ENCODE measurements at regions not wholly inside any gene's neighbourhood (a gene's known extent, or its start where the extent isn't known, plus 50 kb on each side); places are given as distances from the start of the nearest gene placed in this dataset.

GRCh38 chr1:232518349-232518748 lies 111.6 kb downstream of the SIPA1L2 start:
- DNase-seq: no peak

- DNase-seq: no peak
These were observed 112.7 kb downstream of the SIPA1L2 start for GRCh38 chr1:232517204-232517603.

- no peak for DNase-seq
These were observed 114.2 kb downstream of the SIPA1L2 start for GRCh38 chr1:232515706-232516105.

GRCh38 chr1:232512712-232513111 lies 117.2 kb downstream of the SIPA1L2 start:
- DNase-seq: no peak

GRCh38 chr1:232511172-232511571 lies 118.8 kb downstream of the SIPA1L2 start:
- no peak for DNase-seq

- DNase-seq: no peak
These were observed 119.4 kb downstream of the SIPA1L2 start for GRCh38 chr1:232510367-232511110.

- no peak for DNase-seq
These were observed 120.4 kb downstream of the SIPA1L2 start for GRCh38 chr1:232509570-232509969.

- DNase-seq: no peak
These were observed 121.7 kb downstream of the SIPA1L2 start for GRCh38 chr1:232508130-232508701.

- DNase-seq: no peak
These were observed 122.4 kb downstream of the SIPA1L2 start for GRCh38 chr1:232507571-232507970.

- no peak for DNase-seq
These were observed 124.0 kb downstream of the SIPA1L2 start for GRCh38 chr1:232505884-232506283.

- DNase-seq: no peak
These were observed 125.3 kb downstream of the SIPA1L2 start for GRCh38 chr1:232504651-232505050.

- no peak for DNase-seq
These were observed 126.4 kb downstream of the SIPA1L2 start for GRCh38 chr1:232503497-232503896.

- no peak for DNase-seq
These were observed 128.1 kb downstream of the SIPA1L2 start for GRCh38 chr1:232501854-232502253.

- no peak for DNase-seq
These were observed 130.7 kb downstream of the SIPA1L2 start for GRCh38 chr1:232499188-232499587.

- no peak for DNase-seq
These were observed 136.1 kb downstream of the SIPA1L2 start for GRCh38 chr1:232493869-232494268.

GRCh38 chr1:232489256-232489655 lies 140.7 kb downstream of the SIPA1L2 start:
- DNase-seq: no peak

GRCh38 chr1:232487236-232487635 lies 142.7 kb downstream of the SIPA1L2 start:
- DNase-seq: no peak

GRCh38 chr1:232486454-232487207 lies 143.3 kb downstream of the SIPA1L2 start:
- no peak for DNase-seq

- no peak for DNase-seq
These were observed 143.9 kb downstream of the SIPA1L2 start for GRCh38 chr1:232486006-232486405.

- no peak for DNase-seq
These were observed 145.1 kb downstream of the SIPA1L2 start for GRCh38 chr1:232484856-232485255.

GRCh38 chr1:232483826-232484225 lies 146.1 kb downstream of the SIPA1L2 start:
- no peak for DNase-seq

- DNase-seq: no peak
These were observed 148.8 kb downstream of the SIPA1L2 start for GRCh38 chr1:232481091-232481490.

- no peak for DNase-seq
These were observed 152.2 kb downstream of the SIPA1L2 start for GRCh38 chr1:232477728-232478127.

- no peak for DNase-seq
These were observed 153.4 kb downstream of the SIPA1L2 start for GRCh38 chr1:232476538-232476950.
